D721Med (cell line): ENCODE measurements at regions not wholly inside any gene's neighbourhood (a gene's known extent, or its start where the extent isn't known, plus 50 kb on each side); places are given as distances from the start of the nearest gene placed in this dataset.

Experiments used
- DNase-seq: peaks from one replicate; pipeline ENCODE4 v3.0.0; 2011; ENCODE audit warnings: low spot score; ENCODE audit not compliant: insufficient read length
- FAIRE-seq: peaks from 2 replicates; lab custom pipeline; 2011; peaks lifted over from hg19 to GRCh38; lab: Jason Lieb, UNC
- TF ChIP-seq, protein P1 (sequence below): IDR thresholded peaks from 2 replicates; pipeline ENCODE4 v1.5.1; 2012; ENCODE audit warnings: mild to moderate bottlenecking, control low read depth; ENCODE audit not compliant: insufficient read depth; ENCODE audit errors: missing control alignments

DNA sequence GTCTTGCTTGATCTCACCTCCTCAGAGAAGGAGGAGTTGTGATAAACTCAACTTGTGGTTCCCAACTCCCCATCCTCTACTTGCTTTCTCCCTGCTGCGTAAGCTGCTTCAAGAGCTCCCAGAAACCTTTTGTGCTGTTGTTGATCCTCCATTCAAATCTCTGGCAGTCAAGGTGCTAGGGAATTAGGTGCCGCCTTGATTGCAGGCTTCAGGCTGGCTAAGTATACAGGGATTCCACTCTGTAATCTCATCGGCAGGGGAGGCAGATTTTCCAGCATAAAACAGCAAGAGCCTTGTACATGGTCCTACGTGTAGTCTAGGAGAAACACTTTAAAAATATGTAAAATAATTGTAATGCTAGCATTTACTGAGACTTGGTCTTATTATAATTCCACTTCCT is 116.2 kb upstream of the DDX18 start:
- TF ChIP-seq, protein P1, sequence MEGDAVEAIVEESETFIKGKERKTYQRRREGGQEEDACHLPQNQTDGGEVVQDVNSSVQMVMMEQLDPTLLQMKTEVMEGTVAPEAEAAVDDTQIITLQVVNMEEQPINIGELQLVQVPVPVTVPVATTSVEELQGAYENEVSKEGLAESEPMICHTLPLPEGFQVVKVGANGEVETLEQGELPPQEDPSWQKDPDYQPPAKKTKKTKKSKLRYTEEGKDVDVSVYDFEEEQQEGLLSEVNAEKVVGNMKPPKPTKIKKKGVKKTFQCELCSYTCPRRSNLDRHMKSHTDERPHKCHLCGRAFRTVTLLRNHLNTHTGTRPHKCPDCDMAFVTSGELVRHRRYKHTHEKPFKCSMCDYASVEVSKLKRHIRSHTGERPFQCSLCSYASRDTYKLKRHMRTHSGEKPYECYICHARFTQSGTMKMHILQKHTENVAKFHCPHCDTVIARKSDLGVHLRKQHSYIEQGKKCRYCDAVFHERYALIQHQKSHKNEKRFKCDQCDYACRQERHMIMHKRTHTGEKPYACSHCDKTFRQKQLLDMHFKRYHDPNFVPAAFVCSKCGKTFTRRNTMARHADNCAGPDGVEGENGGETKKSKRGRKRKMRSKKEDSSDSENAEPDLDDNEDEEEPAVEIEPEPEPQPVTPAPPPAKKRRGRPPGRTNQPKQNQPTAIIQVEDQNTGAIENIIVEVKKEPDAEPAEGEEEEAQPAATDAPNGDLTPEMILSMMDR, result no peak
- no peak for FAIRE-seq
- no peak for DNase-seq

DNA sequence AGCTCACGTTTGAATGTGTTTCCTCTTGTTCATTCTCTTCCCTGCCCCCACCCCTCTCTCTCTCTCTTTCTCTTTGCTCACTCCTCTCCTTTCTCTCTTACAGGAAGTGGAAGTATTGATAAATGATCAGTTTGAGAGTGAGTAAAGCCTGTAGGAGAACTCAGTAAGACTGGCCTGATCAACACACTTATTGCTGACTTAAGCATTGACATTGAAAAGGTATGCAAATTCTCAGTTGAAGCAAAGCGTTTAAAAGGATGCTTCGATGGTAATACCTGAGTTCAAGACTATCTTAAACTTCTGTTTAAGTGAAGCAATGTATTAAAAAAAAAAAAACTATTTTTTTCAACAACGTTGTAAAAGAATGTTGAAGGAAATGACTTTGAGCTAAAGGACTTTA is 115.7 kb upstream of the DDX18 start:
- FAIRE-seq (no peak), DNase-seq (no peak)
- TF ChIP-seq, protein P1, result no peak

DNA sequence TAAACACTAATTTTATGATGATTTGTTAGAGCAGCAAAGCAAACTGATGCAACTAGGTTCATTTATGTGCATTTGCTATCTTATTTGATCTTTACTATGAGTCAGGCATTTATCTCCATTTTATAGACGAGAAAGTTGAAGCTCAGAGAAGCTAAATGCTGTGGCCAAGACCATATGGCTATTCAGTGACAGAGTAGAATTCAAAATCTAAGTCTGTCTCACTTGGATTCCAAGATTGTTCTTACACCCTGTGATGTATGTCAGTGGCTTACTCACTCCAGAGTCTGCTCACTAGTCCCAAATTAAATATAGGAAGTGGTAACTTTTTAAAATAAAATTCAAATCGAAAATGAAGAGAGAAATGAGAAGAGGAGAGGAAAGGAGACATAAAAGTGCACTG is 114.0 kb upstream of the DDX18 start:
- TF ChIP-seq, protein P1, result no peak
- no peak for FAIRE-seq
- DNase-seq, result no peak

DNA sequence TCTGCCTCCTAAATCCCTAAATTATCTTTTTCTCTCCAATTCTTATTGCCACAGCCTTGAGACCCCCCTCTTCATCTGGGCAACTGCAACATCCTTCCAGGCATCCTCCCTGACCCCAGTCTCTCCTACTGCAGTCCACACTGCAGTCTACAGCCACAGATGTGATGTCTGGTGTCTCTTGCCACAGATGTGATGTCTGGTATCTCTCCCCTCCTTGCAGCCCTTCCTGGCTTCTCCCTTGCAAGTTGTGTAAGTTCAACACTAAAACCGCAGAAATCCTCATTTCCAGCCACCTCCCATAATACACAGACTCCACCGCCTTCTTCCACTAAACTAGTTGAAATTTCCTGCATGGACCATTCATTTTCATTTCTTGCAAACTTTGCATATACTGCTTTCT is 113.1 kb upstream of the DDX18 start:
- TF ChIP-seq, protein P1, result no peak
- DNase-seq (no peak), FAIRE-seq (no peak)

DNA sequence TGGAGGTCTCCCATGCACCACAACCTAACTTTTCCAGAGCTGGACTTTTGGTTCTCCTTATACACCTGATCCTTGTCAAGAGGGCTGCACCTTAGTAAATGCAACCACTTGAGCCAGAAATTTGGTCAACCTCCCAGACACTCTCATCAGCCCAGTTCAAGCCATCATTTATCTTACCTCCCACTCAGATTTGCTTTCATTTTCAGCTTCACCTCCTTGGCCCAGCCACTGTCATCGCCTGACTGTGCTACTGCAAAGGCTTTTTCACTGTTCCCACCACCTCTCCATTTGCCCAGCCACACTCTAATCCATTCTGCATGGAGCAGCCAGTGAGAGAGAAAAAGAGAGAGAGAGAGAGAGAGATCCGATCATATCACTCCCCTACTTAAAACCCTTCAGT is 112.4 kb upstream of the DDX18 start:
- DNase-seq, result no peak
- no peak for FAIRE-seq
- TF ChIP-seq, protein P1, result no peak

DNA sequence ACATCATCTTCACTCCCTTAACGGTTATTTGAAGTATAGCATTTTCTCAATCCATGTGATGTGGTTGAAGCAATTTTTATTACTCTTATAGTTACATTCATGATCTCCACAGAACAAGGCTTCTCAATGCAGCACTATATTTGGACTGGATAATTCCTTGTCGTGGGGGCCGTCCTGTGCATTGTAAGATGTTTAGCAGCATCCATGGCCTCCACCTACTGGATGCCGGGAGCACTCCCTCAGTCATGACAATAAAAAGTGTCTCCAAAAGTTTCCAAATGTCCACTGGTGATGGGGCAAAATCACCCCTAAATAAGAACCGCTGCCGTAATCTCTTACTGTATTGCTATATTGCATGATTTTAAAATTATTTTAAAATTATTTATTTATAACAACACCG is 110.6 kb upstream of the DDX18 start:
- TF ChIP-seq, protein P1, result no peak
- DNase-seq, result no peak
- FAIRE-seq, result no peak

DNA sequence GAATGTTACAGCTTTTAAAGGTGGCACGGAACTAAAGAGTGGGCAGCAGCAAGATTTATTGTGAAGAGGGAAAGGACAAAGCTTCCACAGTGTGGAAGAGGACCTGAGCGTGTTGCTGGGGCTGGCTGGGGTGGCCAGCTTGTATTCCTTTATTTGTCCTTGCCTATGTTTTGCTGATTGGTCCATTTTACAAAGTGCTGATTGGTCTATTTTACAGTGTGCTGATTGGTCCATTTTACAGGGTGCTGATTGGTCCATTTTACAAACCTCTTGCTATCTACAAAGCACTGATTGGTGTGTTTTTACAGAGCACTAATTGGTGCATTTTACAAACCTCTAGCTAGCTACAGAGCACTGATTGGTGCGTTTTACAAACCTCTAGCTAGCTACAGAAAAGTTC is 109.7 kb upstream of the DDX18 start:
- DNase-seq (no peak), FAIRE-seq (no peak)
- TF ChIP-seq, protein P1, result no peak
